Astrocyte of the spinal cord (primary cell): ENCODE measurements at regions not wholly inside any gene's neighbourhood (a gene's known extent, or its start where the extent isn't known, plus 50 kb on each side); places are given as distances from the start of the nearest gene placed in this dataset.

ENCODE experiments used
- DNase-seq: peaks from one replicate; pipeline ENCODE4 v3.0.0; 2011; ENCODE audit warnings: low read depth, low spot score
- H3K4me3 ChIP-seq: 2 replicates; pipeline ENCODE4 v1.5.1; 2011; ENCODE audit warnings: low read depth, mild to moderate bottlenecking, low read length, moderate library complexity
- CTCF ChIP-seq: IDR thresholded peaks from 2 replicates; pipeline ENCODE4 v1.5.1; 2012; ENCODE audit warnings: low read depth, mild to moderate bottlenecking, low read length, inconsistent platforms
- in situ Hi-C: cut with HindIII; loops from 2 replicates; pipeline ENCODE4 v1.10.0; 2017; ENCODE audit warnings: low sequenced_read_pairs

- in situ Hi-C loops = no loop called here
- DNase-seq = no peak
- no peak overlapping the region for H3K4me3 ChIP-seq
- no peak for TF ChIP-seq CTCF
These were observed 340.5 kb downstream of the FSCB start for GRCh38 chr14:44166611-44167010.

GRCh38 chr14:44165936-44166335 is 341.1 kb downstream of the FSCB start:
- DNase-seq = no peak
- no peak for TF ChIP-seq CTCF
- no peak overlapping the region for H3K4me3 ChIP-seq
- in situ Hi-C loops = no loop called here

GRCh38 chr14:44165286-44165685 is 341.8 kb downstream of the FSCB start:
- in situ Hi-C loops = no loop called here
- TF ChIP-seq CTCF = no peak

GRCh38 chr14:44163946-44164345 is 343.1 kb downstream of the FSCB start:
- in situ Hi-C loops = no loop called here
- H3K4me3 ChIP-seq = no peak overlapping the region
- TF ChIP-seq CTCF = no peak
- DNase-seq = no peak

More at GRCh38 chr14:44165286-44165685, 341.8 kb downstream of the FSCB start:
- DNase-seq = no peak
- no peak overlapping the region for H3K4me3 ChIP-seq

- TF ChIP-seq CTCF = no peak
- H3K4me3 ChIP-seq = no peak overlapping the region
- in situ Hi-C loops = no loop called here
- DNase-seq = no peak
These were observed 344.9 kb downstream of the FSCB start for GRCh38 chr14:44162197-44162596.

- no peak overlapping the region for H3K4me3 ChIP-seq
- TF ChIP-seq CTCF = no peak
- DNase-seq = no peak
- in situ Hi-C loops = no loop called here
These were observed 352.2 kb downstream of the FSCB start for GRCh38 chr14:44154874-44155273.

GRCh38 chr14:44154446-44154845 is 352.6 kb downstream of the FSCB start:
- in situ Hi-C loops = no loop called here
- no peak overlapping the region for H3K4me3 ChIP-seq
- DNase-seq = no peak
- no peak for TF ChIP-seq CTCF
